ENCODE measurements at regions not wholly inside any gene's neighbourhood (a gene's known extent, or its start where the extent isn't known, plus 50 kb on each side); places are given as distances from the start of the nearest gene placed in this dataset.

- DNase-seq (ENCODE audit: low spot score) = no peak
- Mint-ChIP-seq H3K9me3 (ENCODE audit: unreplicated experiment) (no peaks in the 10 kb centered on the region), H3K27me3 (ENCODE audit: unreplicated experiment) (no peaks in the 10 kb centered on the region), H3K27ac (ENCODE audit: unreplicated experiment) (no peak overlapping the region), H3K36me3 (ENCODE audit: low read depth, unreplicated experiment) (no peaks in the 10 kb centered on the region), H3K4me3 (ENCODE audit: unreplicated experiment) (no peak overlapping the region), H3K4me1 (ENCODE audit: unreplicated experiment) (no peaks in the 10 kb centered on the region)
- no peak for TF ChIP-seq CTCF (IDR thresholded peaks at IDR 0.05; ENCODE audit: unreplicated experiment)
These were observed 245.1 kb upstream of the ZWINT start for GRCh38 chr10:56606202-56606601.

- H3K27ac Mint-ChIP-seq (ENCODE audit: unreplicated experiment) = no peak overlapping the region
- no peaks in the 10 kb centered on the region for H3K36me3 Mint-ChIP-seq (ENCODE audit: low read depth, unreplicated experiment)
- H3K4me3 Mint-ChIP-seq (ENCODE audit: unreplicated experiment) = no peak overlapping the region
- no peak for DNase-seq (ENCODE audit: low spot score)
- H3K9me3 Mint-ChIP-seq (ENCODE audit: unreplicated experiment) = no peaks in the 10 kb centered on the region
- no peak for TF ChIP-seq CTCF (IDR thresholded peaks at IDR 0.05; ENCODE audit: unreplicated experiment)
- H3K27me3 Mint-ChIP-seq (ENCODE audit: unreplicated experiment) = no peaks in the 10 kb centered on the region
- no peaks in the 10 kb centered on the region for H3K4me1 Mint-ChIP-seq (ENCODE audit: unreplicated experiment)
These were observed 244.0 kb upstream of the ZWINT start for GRCh38 chr10:56605051-56605450.

- no peak for DNase-seq (ENCODE audit: low spot score)
- Mint-ChIP-seq H3K27me3 (ENCODE audit: unreplicated experiment) (no peaks in the 10 kb centered on the region), H3K27ac (ENCODE audit: unreplicated experiment) (no peak overlapping the region), H3K9me3 (ENCODE audit: unreplicated experiment) (no peaks in the 10 kb centered on the region), H3K4me3 (ENCODE audit: unreplicated experiment) (no peak overlapping the region), H3K36me3 (ENCODE audit: low read depth, unreplicated experiment) (no peaks in the 10 kb centered on the region), H3K4me1 (ENCODE audit: unreplicated experiment) (no peaks in the 10 kb centered on the region)
- no peak for TF ChIP-seq CTCF (IDR thresholded peaks at IDR 0.05; ENCODE audit: unreplicated experiment)
These were observed 243.6 kb upstream of the ZWINT start for GRCh38 chr10:56604624-56605023.

- H3K4me3 Mint-ChIP-seq (ENCODE audit: unreplicated experiment) = no peak overlapping the region
- H3K9me3 Mint-ChIP-seq (ENCODE audit: unreplicated experiment) = no peaks in the 10 kb centered on the region
- no peaks in the 10 kb centered on the region for H3K36me3 Mint-ChIP-seq (ENCODE audit: low read depth, unreplicated experiment)
- H3K27ac Mint-ChIP-seq (ENCODE audit: unreplicated experiment) = no peak overlapping the region
- H3K27me3 Mint-ChIP-seq (ENCODE audit: unreplicated experiment) = no peaks in the 10 kb centered on the region
- DNase-seq (ENCODE audit: low spot score) = no peak
- TF ChIP-seq CTCF (IDR thresholded peaks at IDR 0.05; ENCODE audit: unreplicated experiment) = no peak
- no peaks in the 10 kb centered on the region for H3K4me1 Mint-ChIP-seq (ENCODE audit: unreplicated experiment)
These were observed 238.1 kb upstream of the ZWINT start for GRCh38 chr10:56599201-56599600.

- TF ChIP-seq CTCF (IDR thresholded peaks at IDR 0.05; ENCODE audit: unreplicated experiment) = no peak
- H3K27me3 Mint-ChIP-seq (ENCODE audit: unreplicated experiment) = no peaks in the 10 kb centered on the region
- H3K4me3 Mint-ChIP-seq (ENCODE audit: unreplicated experiment) = no peak overlapping the region
- no peaks in the 10 kb centered on the region for H3K4me1 Mint-ChIP-seq (ENCODE audit: unreplicated experiment)
- DNase-seq (ENCODE audit: low spot score) = no peak
- no peaks in the 10 kb centered on the region for H3K9me3 Mint-ChIP-seq (ENCODE audit: unreplicated experiment)
- H3K27ac Mint-ChIP-seq (ENCODE audit: unreplicated experiment) = no peak overlapping the region
- H3K36me3 Mint-ChIP-seq (ENCODE audit: low read depth, unreplicated experiment) = no peaks in the 10 kb centered on the region
These were observed 235.2 kb upstream of the ZWINT start for GRCh38 chr10:56596257-56596656.

Data from endothelial cell (in vitro differentiated cells).